NAMALWA (cell line): ENCODE measurements at regions not wholly inside any gene's neighbourhood (a gene's known extent, or its start where the extent isn't known, plus 50 kb on each side); places are given as distances from the start of the nearest gene placed in this dataset.
"Not testable (repeated sequence)": the region's sequence is repeated elsewhere in the genome, so short reads cannot be mapped to it uniquely, and the experiment has no call there.

Experiments
- DNase-seq: peaks from one replicate; pipeline ENCODE4 v3.0.0-alpha.2; 2015; ENCODE audit warnings: low spot score

DNA sequence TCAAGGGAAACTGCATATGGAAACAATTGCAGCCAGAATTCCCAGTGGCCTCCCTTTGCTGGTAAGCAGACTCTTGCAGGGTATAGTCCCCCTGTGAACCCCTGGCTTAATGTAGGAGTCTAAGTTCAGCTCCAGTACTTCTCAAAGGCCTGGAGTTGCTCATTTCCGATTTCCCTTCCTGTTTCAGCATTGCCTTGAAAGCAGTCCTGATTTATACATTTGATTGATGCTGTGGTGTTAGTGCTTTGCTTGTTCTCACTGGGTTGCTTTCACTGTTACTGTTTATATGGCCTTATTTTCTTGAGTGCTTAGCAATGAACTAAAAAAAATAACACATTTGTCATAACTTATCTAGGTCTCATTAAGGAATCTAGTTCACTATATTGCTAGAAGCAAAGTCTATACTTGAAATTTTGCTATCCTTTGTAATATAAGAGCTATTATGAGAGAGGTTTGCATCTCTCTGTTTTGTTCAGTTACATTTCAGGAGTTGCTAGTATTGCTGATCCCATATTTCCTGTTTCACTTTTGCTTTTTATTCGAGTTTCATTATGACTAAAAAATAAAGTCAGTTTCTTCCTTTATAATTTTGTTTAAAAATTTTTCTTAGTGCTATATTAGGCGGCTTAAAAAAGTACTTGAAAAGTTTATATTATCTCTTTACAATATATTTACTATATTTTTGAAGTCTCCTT is 122.4 kb upstream of the NMUR2 start:
- DNase-seq, result no peak

DNA sequence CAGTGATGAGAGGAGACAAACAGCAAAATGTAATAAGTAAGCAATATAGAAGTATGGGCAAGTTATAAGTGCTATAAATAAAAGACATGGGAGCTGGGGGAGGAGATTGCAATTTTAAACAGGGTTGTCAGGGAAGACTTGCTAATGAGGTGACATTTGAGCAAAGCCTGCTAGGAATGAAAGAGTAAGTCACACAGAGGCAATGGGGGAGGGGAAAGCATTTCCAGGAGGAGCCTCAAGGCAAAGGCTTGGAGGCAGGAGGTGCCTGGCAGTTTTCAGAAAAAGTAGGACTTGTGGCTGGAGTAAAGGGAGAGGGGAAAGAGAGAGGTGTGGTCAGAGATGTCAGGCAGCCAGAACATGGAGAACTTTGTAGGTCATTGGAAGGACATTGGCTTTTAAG is 124.4 kb upstream of the NMUR2 start:
- no peak for DNase-seq

DNA sequence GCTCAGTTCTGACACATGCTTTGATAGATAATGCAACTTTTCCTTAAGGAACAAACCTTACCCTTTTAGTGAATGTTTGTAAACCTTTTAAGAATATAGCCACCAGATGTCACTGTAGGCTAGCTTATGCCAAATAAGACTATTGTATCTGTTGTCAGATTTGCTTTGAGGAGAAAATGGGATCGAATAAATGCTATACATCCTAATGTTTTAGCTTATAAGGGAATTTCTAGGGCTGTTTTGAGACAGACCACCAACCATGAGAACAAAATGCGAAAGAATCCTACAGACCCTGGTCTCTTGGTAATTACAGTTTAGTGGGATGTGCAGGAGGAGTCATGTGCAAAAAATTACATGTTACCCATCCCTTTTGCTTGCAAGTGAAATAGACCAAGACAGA is 127.6 kb upstream of the NMUR2 start:
- DNase-seq, result peak; percentile 52

DNA sequence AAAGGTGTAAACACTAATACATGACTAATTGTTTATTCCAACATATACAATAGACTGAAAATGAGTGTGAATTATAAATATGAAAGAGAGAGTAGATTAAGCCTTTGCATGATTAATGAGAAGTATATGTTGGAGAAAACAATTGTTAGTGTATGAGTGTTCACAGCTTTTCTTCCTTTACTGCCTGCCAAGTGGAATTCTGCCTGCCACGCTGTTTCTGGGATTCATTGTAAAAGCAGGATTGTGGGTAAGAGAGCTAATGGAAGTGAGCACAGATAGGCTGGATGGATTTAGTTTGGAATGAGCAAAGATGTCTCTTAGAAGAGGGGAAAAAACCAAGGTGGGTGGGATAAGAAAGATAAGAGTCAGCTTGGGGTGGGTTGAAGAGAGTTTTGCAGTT is 129.6 kb upstream of the NMUR2 start:
- no peak for DNase-seq

DNA sequence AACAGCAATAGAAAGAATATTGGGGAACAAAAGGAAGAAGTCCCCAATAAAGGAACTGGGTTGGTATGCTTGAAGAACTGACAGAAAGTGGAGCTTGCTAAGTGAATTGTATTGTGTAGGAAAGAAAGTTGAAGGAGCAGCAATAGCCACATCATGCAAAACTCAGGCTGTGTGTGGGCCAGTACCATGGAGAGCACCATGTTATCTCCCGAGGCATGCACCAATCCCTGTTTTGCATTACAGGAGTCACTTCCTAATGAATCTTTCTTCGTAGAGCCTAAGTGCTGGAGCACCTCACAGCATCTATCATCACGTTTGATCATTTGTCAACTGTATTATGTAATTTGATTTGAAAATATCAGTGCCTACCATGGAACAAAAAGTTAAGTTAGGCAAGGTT is 137.7 kb upstream of the NMUR2 start:
- DNase-seq, result no peak

DNA sequence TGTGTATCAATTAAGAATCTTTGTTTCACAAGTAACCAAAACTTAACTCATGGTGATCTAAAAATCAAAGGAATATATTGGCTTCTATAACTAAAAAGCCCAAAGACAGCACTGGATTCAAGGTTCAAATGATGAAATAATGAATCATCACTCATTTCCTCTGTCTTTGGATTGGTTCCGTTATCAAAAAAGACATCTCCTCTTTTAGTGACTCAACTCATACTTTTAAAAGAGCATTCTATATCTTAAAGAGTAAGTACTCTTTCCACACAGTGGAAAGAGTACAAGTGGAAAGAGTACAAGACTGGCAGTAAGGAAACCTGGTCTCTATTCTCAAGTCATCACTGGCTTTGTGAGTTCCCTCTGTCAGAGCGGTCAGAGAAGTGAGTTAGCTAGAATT is 141.4 kb upstream of the NMUR2 start:
- DNase-seq, result no peak

DNA sequence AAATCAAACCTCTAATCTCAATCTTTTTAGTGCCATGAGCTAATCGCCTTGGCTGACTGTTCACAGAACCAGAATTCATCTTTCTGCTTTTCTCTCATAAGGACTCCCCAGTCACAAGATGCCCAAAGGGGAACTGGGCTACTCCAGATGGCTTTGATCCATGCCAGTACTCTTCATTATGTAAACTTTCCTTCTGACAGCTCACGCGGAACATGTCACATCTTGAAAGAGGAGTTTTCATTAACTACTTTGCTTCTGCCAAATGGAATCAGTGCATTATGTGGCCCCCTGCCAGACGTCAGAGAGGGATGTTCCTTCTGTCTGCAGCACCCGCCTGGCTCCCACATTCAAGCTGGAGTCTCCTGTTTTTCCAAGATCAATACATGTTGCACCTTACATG is 142.1 kb upstream of the NMUR2 start:
- DNase-seq, result no peak

DNA sequence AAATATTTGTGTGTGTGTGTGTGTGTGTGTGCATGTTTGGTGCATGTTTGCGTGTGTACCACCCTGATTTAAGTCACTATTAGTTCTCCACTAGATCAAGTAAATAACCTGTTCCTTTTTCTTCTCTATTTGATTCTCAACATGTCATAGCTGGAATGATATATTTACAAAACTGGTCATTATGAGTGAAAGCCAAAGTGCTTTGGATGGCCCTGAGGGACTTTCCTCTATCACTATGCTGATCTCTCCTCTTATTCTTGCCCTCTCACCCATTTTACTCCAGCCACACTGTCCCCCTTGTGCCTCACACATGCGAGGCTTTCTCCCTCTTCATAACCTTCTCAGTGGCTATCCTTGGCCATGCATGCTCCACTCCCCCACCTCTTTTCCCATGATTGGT is 144.6 kb upstream of the NMUR2 start:
- DNase-seq, result no peak

DNA sequence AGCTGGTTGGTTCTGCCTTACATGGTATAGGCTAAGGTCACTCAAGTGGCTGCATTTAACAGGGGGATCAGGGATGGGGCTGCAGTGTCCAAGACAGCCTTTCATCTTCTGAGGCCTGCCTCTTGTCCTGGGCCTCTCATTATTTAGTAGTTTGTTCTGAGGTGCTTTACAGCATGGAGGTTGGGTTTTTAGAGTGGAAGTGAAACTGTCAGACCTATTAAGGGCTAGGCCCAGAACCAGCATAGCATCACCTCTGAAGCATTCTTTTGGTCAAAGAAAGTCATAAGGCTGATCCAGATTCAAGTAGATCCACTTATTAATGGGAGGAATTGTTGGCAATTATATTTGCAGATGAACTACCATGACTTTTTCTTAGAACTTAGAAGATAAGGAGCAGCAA is 146.0 kb upstream of the NMUR2 start:
- DNase-seq, result no peak

DNA sequence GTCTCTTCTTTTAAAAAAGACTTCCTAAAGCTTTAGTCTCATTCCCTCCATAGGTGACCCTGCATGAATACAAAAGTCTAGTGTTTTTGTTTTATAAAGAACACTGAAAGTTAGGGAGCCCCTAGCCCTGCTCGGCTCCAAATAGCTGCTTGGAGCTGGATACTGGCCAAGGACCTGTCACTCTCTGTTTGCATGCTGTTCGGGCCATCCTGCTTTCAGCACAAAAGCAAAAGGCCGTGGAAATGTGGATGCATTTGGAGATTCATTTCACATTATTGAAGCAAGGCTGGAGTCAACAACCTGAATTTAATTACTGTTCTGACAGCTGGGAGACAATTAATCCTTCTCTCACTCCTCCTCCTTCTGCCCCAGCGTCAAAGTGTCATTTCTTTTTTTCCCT is 151.7 kb upstream of the NMUR2 start:
- no peak for DNase-seq

DNA sequence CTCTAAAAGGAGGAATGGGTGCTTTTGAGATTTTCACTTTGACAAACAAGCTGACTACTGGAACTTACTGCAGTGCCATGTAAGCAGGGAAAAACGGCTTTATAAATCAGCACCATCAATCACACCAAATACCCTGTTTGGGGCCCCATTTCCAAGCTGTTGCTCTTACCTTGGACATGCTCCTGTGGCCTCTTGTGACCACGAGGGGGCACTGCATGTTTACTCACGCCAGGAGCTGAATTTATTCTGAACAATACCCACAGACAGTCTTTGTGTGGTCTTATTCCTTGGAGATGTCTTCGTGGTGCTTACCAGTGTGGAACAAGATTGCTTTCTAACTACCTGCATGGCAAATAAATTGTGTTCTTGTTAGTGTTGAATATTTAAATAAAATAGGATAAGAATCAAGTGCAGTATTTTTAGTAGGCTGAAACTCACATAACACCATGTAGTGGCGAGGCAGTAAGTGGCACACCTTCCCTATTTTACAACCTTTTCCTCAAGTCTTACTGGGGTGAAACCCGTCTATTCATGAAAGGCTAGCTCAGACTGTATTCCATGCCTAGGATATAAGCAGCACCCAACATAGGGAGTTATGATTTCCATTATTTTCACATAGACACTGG is 155.5 kb upstream of the NMUR2 start:
- peak; percentile 67 for DNase-seq

DNA sequence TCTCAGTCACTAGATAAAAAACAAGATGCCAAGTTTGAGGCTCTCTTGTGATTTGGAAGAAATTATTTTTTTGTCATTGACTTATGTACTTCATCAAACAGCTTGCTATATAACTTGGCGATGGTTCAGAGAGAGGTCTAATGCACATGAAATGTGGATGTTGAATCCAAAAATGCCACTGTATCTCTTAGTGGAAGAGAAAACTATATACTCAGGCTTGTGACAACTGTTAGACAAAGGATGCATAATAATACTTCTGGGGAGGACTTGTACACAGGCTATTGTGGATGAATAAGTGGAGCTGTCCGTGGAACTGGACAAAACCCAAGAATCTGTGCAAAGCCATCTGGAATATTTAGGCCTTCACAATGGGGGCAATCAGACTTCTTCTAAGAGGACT is 162.9 kb upstream of the NMUR2 start:
- DNase-seq, result no peak

DNA sequence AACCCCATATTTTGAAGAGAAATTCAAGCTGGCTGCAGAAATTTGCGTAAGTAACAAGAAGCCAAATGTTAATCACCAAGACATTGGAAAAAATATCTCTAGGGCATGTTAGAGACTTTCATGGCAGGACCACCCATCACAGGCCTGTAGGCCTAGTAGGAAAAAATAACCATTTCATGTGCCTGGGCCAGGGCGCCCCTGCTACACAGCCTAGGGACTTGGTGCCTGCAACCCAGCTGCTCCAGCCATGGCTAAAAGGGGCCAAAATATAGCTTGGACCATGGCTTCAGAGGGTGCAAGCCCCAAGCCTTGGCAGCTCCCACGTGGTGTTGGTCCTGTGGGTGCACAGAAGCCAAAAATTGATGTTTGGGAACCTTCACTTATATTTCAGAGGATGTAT is 167.7 kb upstream of the NMUR2 start:
- no peak for DNase-seq

DNA sequence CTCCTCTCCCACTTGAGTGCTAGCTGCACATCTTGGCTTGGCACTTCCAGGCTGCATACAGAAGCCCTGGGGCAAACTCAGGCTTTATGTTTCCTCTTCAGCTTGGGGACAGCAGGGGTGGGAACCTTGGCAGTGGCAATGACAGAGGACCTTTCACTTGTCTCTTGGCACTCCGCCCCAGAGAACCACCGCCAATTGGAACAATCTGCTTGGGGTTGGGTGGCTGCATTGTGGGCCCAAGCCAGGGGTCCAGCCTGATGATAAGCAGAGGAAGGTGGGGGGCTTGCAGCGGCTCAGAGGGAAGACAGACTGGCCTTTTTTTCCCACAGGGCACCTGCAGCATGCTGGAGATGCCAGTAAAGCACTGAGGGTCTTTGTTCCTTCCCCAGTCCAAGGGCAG is 179.0 kb upstream of the NMUR2 start:
- DNase-seq, result no peak

DNA sequence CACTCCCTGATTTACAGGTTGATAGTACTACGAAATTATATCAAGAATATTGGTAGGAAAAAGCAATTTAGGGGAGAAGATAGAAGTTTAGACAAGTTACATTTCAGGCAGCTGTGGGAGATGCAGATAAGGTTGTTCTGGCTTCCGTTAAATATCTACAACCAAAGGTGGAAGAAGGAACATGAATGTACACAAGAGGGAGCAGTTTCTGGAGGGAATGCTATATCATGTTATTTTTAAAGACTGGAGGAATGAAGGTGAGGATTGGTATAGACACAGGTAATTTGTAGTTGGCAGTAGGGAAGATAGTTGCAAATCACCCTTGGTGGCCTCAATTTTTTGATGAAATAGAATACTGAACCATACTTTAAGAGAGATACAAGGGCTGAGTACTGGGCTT is 187.3 kb upstream of the NMUR2 start:
- no peak for DNase-seq

DNA sequence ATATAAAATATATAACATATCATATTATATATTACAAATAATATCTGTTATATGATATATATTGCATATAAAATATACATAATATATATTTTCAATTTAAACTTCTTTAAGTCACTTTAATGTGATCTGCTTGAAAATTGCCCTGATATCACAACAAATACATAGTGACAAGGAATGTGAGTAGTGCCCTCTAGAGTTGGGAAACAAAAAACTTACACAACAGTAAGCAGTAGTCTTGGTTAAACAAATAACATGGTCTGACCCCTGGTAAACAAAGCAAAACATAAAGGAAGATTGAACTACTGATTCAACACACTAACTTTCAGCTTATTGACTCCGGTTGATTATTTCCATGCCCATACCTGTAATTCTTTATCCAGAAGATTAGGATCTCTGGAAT is 188.3 kb upstream of the NMUR2 start:
- peak; percentile 28 for DNase-seq

DNA sequence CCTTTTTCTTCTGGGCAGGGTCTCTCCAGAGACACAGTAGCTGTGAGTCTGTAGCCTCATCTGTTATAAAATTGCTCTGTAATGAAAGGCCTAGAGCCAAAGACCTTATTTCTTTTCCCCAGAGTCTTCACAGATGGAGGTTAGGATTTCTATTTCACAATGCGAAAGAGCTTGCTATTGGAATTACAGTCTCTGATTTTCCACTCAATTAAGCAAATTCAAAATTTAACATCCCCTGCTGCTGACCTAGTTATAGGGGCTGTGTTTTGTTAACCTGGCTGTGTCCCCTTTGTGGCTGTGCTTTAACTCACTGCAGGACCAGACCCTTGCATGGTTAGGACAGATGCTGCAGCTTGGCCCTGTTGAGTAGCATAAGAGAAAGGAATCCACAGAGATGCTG is 190.3 kb upstream of the NMUR2 start:
- no peak for DNase-seq

DNA sequence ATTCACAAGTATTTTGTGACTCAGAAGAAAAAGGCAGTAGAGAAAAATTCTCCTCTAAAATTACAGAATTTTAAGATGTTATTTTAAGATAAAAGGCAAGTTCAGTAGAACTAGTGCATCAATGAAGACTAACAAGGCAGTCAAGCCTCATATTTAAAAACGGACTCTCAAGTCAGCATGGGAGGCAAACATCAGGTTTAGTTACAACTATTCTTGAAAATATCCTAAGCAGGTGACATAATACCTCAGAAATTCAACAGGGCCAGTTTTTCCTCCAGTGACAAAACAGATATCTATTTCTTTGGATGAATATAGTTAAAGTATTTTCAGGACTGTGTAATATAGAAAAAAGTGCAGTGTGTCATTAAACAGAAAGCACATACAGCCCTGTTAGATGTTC is 194.0 kb upstream of the NMUR2 start:
- no peak for DNase-seq

DNA sequence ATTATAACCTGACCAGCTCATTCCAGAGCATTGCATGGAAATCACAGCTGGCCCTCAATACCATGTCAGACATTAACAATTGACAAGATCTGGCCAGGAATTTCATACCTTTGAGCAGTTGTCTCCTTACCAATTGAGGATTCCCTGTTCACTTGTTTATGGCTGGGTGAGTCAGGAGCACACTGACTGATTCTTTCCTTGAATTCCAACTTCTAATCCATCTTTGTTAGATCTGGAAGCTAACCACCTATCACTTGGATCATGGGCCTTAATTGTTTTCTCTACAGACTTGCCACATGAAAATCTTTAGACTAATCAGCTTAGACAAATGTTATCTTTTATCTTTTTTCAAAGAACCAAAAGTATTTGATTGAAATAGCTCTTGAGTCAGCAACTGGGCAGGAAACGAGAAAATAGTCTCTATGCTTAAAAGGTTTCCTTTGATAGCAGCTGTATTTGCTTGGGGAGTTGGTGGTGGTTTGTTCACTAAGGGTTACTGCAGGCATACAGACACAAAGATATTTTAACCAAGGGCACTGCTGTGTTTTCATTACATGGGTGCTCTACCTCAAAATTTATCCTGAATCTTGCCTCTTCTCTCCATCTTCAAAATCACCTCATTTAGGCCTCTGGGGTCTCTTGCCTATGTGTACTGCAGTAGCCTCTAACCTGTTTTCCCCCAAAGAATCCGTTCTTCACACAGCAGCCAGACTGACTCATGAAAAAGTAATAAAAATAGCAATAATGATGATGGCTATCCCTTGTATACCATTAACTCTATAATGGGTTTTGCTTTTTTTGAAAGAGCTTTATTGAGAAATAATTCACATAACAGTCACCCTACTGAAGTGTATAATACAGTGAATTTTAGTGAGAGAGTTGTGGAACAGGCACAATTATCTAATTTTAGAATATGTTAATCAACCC is 197.0 kb upstream of the NMUR2 start:
- no peak for DNase-seq

DNA sequence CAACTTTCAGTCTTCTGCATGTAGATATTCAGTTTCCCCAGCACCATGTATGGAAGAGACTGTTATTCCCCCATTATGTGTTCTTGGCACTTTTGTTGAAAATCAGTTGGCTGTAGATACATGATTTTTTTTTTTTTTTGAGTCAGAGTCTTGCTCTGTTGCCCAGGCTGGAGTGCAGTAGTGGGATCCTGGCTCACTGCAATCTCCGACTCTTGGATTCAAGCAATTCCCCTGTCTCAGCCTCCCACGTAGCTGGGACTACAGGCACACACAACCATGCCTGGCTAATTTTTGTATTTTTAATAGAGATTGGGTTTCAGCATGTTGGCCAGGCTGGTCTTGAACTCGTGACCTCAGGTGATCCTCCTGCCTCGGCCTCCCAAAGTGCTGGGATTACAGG is 201.0 kb upstream of the NMUR2 start:
- DNase-seq, result not testable (repeated sequence)

DNA sequence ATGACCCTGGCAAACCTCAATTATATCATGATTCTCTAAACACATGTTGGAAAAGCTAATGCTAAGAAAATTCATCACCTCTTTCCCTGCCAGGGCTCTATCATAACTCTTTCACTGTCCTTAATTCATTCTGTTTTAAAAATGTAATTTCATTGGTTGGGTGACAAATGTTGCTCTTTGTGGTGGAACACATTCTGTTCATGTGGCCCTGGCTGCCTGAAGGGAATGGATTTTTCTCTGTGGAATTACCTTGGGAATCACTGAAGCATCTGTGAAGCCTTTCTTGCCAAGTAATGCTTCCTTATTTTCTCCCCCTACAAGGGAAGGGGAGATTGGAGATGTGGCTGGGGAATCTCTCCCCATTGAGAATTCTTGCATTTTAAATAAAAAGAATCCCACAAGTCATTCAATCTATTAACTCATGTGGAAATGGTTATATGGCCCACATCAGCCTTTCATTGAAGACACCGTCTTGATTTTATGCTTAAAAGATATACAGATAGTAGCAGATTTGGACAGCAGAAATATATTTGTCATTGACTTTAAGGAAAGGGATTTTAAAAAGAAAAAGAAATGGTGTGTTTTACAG is 201.8 kb upstream of the NMUR2 start:
- DNase-seq, result no peak

DNA sequence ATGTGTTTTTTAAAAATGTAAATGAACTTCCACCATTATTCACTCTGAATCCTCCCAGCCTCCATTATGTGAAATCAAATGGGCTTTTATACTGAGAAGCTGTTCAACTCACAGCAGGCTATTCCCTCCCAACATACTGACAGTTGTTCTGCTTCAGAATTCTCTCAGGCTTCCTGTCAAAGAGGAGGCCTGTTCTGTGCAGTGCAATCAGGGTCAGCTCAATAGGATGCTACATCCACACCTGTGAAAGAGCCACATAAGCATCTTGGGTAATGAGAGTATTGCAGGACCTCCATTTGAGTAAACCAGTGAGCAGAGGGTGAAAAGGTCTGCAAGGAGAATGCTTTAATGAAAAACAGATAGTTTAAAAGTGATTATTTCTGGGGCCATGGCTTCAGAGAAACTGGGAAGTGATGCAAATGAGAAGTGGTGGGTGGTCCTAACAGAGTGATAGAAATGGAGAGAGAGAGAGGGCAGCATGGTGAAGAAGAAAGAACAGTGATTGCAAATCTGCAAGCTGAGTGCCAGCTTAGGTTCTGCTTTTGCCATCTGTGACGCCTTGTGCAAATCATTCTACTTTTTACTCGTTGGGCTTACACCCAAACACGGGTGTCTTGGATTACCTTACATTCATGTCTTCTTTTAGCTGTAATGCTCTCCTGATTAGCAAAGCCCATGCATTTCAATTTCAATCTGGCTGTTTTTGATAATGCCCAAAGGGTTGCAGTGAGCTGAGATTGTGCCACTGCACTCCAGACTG is 202.5 kb upstream of the NMUR2 start:
- no peak for DNase-seq
